ENCODE measurements at regions not wholly inside any gene's neighbourhood (a gene's known extent, or its start where the extent isn't known, plus 50 kb on each side); places are given as distances from the start of the nearest gene placed in this dataset.

DNA sequence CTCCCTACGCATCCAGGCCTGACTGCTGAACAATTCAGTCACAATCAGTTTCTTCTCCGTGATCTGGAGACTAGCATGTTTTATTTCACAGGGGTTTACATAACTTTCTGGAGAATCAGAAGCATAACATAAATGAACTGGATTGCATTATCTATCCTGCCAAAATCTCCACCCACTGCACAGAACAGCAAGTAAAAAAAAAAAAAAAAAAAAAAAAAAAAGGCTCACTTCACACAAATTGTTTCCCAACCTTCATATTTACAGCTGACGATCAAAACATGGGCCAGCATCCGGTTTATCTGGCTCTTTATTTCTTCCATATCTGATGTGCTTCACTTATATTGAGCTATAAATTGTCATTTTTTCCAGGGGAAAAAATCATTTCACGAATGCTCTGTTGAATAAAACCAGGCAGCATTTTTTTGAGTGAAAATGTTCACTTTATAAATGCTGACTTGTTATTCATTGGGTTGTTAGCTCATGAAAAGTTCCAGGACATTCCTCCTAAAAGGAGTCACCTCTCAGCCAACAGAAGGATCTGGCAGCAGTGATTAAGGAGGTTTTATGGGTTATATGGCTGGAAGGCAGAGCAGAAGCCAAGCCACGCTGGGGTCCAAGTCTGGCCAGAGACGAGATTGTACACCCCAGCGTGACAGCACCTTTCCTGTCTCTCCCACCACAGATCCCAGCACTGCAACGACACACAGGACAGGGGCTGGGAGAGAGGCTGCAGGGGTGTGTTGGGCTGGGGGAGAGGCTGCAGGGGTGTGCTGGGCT, 51.2 kb upstream of the GLI2 start:
- H3K9me3 ChIP-seq (ENCODE audit: control insufficient read depth, low read depth, low read length), result no peaks in the 10 kb centered on the region
- H3K27me3 ChIP-seq (ENCODE audit: insufficient read depth, low read length), result no peaks in the 10 kb centered on the region
- no peak overlapping the region for H3T11ph ChIP-seq (ENCODE audit: low read length)
- H4K8ac ChIP-seq (replicated peaks; ENCODE audit: insufficient read length, low read depth, low read length), result no peak overlapping the region
- no peak overlapping the region for H4K91ac ChIP-seq (ENCODE audit: insufficient read length, low read depth, low read length)
- TF ChIP-seq, protein P1, sequence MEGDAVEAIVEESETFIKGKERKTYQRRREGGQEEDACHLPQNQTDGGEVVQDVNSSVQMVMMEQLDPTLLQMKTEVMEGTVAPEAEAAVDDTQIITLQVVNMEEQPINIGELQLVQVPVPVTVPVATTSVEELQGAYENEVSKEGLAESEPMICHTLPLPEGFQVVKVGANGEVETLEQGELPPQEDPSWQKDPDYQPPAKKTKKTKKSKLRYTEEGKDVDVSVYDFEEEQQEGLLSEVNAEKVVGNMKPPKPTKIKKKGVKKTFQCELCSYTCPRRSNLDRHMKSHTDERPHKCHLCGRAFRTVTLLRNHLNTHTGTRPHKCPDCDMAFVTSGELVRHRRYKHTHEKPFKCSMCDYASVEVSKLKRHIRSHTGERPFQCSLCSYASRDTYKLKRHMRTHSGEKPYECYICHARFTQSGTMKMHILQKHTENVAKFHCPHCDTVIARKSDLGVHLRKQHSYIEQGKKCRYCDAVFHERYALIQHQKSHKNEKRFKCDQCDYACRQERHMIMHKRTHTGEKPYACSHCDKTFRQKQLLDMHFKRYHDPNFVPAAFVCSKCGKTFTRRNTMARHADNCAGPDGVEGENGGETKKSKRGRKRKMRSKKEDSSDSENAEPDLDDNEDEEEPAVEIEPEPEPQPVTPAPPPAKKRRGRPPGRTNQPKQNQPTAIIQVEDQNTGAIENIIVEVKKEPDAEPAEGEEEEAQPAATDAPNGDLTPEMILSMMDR (conservative IDR thresholded peaks at IDR 0.05), result no peak
- no peak overlapping the region for H4K5ac ChIP-seq (ENCODE audit: insufficient read length, low read depth, low read length)
- H2BK20ac ChIP-seq (ENCODE audit: low read depth, low read length, poor library complexity, severe bottlenecking), result no peak overlapping the region
- H3K9ac ChIP-seq (ENCODE audit: extremely low read depth, insufficient read length, low read length), result no peak overlapping the region
- H3K23ac ChIP-seq (ENCODE audit: insufficient read length, low read depth, low read length), result no peak overlapping the region
- H2BK15ac ChIP-seq (ENCODE audit: low read depth, low read length), result no peak overlapping the region
- H2BK12ac ChIP-seq (ENCODE audit: insufficient read length, low read depth, low read length), result no peak overlapping the region
- no peak overlapping the region for H2BK5ac ChIP-seq (ENCODE audit: insufficient read length, low read length)
- H3K4me1 ChIP-seq (ENCODE audit: insufficient read depth, low read length), result no peaks in the 10 kb centered on the region
- no peak overlapping the region for H3K4me2 ChIP-seq (ENCODE audit: insufficient read depth, insufficient read length, low read length)
- no peaks in the 10 kb centered on the region; a peak in 2 of 5 replicates for H3K9me3 Mint-ChIP-seq
- WGBS (ENCODE audit: extremely low coverage, insufficient read length, low lambda C conversion rate), result no CpG with 5 or more reads among the region's 9 CpGs
- no peak for DNase-seq
- peaks cover 67% of the 10 kb centered on the region for H3K27me3 Mint-ChIP-seq (ENCODE audit: low read depth)
- H3K14ac ChIP-seq (ENCODE audit: insufficient read depth, low read length), result no peak overlapping the region
- H3K79me1 ChIP-seq (ENCODE audit: insufficient read depth, low read depth, low read length, poor library complexity, severe bottlenecking), result no peaks in the 10 kb centered on the region
- no peaks in the 10 kb centered on the region for H3K79me2 ChIP-seq (ENCODE audit: insufficient read depth, low read length)
- H3K4ac ChIP-seq (ENCODE audit: low read depth, low read length), result no peak overlapping the region
- peaks cover 0 to 2% of the 10 kb centered on the region in 2 experiments; a peak in 1 of 4 replicates for H3K4me1 Mint-ChIP-seq
- H3K36me3 Mint-ChIP-seq (ENCODE audit: insufficient read depth in 1 of 3, low read depth in 3 of 3), result no peaks in the 10 kb centered on the region
- no peak overlapping the region for H3K18ac ChIP-seq (ENCODE audit: insufficient read length, low read depth, low read length)
- H3K27ac ChIP-seq (ENCODE audit: insufficient read length, low read depth, low read length), result no peak overlapping the region
- no peaks in the 10 kb centered on the region for H4K20me1 ChIP-seq (ENCODE audit: control insufficient read depth, insufficient read depth, insufficient read length)
- no peak overlapping the region for H2BK120ac ChIP-seq (ENCODE audit: low read depth, low read length, poor library complexity, severe bottlenecking)
- no peak overlapping the region for H3K27ac Mint-ChIP-seq
- no peaks in the 10 kb centered on the region for H3K23me2 ChIP-seq (ENCODE audit: insufficient read length, low read depth, low read length, poor library complexity, severe bottlenecking)
- H3K56ac ChIP-seq (ENCODE audit: insufficient read length, low read depth, low read length), result no peak overlapping the region
- no peak overlapping the region for H3K4me3 Mint-ChIP-seq
- H2AK5ac ChIP-seq (ENCODE audit: insufficient read length, low read length), result no peak overlapping the region
- H2AFZ ChIP-seq (ENCODE audit: low read length), result no peak overlapping the region

Data from H9 (cell line).